H1 (cell line): ENCODE measurements at regions not wholly inside any gene's neighbourhood (a gene's known extent, or its start where the extent isn't known, plus 50 kb on each side); places are given as distances from the start of the nearest gene placed in this dataset.

Source experiments
- FOSL1 ChIP-seq: IDR thresholded peaks from 2 replicates; pipeline ENCODE4 v1.6.1; 2011; ENCODE audit warnings: mild to moderate bottlenecking, low read depth, low read length, moderate library complexity; ENCODE audit not compliant: insufficient read depth
- GABPA ChIP-seq: IDR thresholded peaks from 2 replicates; pipeline ENCODE4 v1.6.1; 2011; ENCODE audit warnings: mild to moderate bottlenecking, low read length, moderate library complexity, borderline replicate concordance; ENCODE audit not compliant: insufficient read depth
- KDM1A ChIP-seq: fragments of 200-600, 300-600 bp; sonication (generic); IDR thresholded peaks from 2 replicates; pipeline ENCODE4 v1.7.1; 2016; ENCODE audit warnings: mild to moderate bottlenecking, low read length, borderline replicate concordance
- SAP30 ChIP-seq: fragments of 300-600 bp; sonication (generic); IDR thresholded peaks from 2 replicates; pipeline ENCODE4 v1.7.1; 2012; ENCODE audit warnings: low read length, moderate library complexity, mild to moderate bottlenecking, inconsistent platforms; ENCODE audit not compliant: insufficient read depth, insufficient replicate concordance
- TAF7 ChIP-seq: optimal IDR thresholded peaks from 2 replicates; pipeline ENCODE3; 2011; ENCODE audit warnings: low read depth, mild to moderate bottlenecking, inconsistent platforms, low read length, moderate library complexity, borderline replicate concordance

GRCh38 chrX:45850197-45850774, 649.6 kb upstream of the DIPK2B start (continued):
- TF ChIP-seq SAP30 (no peak), TAF7 (no peak), KDM1A (no peak), FOSL1 (no peak), GABPA (no peak)
